ENCODE measurements at regions not wholly inside any gene's neighbourhood (a gene's known extent, or its start where the extent isn't known, plus 50 kb on each side); places are given as distances from the start of the nearest gene placed in this dataset.

- Histone ChIP-seq H3K27ac (no peak overlapping the region), H3K9me3 (no peaks in the 10 kb centered on the region), H3K4me1 (ENCODE audit: insufficient read depth) (peaks cover under 1% of the 10 kb centered on the region), H3K4me3 (no peak overlapping the region), H3K36me3 (no peaks in the 10 kb centered on the region), H3K27me3 (no peaks in the 10 kb centered on the region)
- intact Hi-C loops (cut with DNase I): loop anchor here in 2 of 4 donors (5.0 to 10.0 kb wide), 2 partner anchors 222 to 224 kb away; no protein-coding TSS in a partner anchor
- TF ChIP-seq POLR2A (IDR thresholded peaks at IDR 0.05) (no peak), EP300 (IDR thresholded peaks at IDR 0.05) (no peak)
- TF ChIP-seq, protein P1, sequence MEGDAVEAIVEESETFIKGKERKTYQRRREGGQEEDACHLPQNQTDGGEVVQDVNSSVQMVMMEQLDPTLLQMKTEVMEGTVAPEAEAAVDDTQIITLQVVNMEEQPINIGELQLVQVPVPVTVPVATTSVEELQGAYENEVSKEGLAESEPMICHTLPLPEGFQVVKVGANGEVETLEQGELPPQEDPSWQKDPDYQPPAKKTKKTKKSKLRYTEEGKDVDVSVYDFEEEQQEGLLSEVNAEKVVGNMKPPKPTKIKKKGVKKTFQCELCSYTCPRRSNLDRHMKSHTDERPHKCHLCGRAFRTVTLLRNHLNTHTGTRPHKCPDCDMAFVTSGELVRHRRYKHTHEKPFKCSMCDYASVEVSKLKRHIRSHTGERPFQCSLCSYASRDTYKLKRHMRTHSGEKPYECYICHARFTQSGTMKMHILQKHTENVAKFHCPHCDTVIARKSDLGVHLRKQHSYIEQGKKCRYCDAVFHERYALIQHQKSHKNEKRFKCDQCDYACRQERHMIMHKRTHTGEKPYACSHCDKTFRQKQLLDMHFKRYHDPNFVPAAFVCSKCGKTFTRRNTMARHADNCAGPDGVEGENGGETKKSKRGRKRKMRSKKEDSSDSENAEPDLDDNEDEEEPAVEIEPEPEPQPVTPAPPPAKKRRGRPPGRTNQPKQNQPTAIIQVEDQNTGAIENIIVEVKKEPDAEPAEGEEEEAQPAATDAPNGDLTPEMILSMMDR (IDR thresholded peaks at IDR 0.05): no peak
- DNase-seq: no peak
- WGBS, 3 donors: 95 to 97% (median 97%) methylated on average over 1 of the region's 1 CpG
Measured at GRCh38 chr2:174686430-174686829, 77.8 kb downstream of the CHRNA1 start.

- intact Hi-C loops (cut with DNase I): loop anchor here in 1 of 4 donors (10.0 kb wide), 1 partner anchor 219 kb away; no protein-coding TSS in a partner anchor
- H3K4me1 ChIP-seq (ENCODE audit: insufficient read depth): peaks cover 1% of the 10 kb centered on the region
- no peaks in the 10 kb centered on the region for H3K27me3 ChIP-seq
- DNase-seq: peak in 1 of 5 donors; percentile 22
- TF ChIP-seq POLR2A (IDR thresholded peaks at IDR 0.05) (no peak), EP300 (IDR thresholded peaks at IDR 0.05) (no peak)
- TF ChIP-seq, protein P1 (IDR thresholded peaks at IDR 0.05): no peak
- no peaks in the 10 kb centered on the region for H3K9me3 ChIP-seq
- WGBS, 3 donors: 1 to 5% (median 2%) methylated on average over 10 of the region's 10 CpGs
- peak overlapping the region in 1 of 2 donors; percentile 72 for H3K27ac ChIP-seq
- peak overlapping the region; percentile 85 for H3K4me3 ChIP-seq
- no peaks in the 10 kb centered on the region for H3K36me3 ChIP-seq
Measured at GRCh38 chr2:174683392-174683759, 80.9 kb downstream of the CHRNA1 start.

DNA sequence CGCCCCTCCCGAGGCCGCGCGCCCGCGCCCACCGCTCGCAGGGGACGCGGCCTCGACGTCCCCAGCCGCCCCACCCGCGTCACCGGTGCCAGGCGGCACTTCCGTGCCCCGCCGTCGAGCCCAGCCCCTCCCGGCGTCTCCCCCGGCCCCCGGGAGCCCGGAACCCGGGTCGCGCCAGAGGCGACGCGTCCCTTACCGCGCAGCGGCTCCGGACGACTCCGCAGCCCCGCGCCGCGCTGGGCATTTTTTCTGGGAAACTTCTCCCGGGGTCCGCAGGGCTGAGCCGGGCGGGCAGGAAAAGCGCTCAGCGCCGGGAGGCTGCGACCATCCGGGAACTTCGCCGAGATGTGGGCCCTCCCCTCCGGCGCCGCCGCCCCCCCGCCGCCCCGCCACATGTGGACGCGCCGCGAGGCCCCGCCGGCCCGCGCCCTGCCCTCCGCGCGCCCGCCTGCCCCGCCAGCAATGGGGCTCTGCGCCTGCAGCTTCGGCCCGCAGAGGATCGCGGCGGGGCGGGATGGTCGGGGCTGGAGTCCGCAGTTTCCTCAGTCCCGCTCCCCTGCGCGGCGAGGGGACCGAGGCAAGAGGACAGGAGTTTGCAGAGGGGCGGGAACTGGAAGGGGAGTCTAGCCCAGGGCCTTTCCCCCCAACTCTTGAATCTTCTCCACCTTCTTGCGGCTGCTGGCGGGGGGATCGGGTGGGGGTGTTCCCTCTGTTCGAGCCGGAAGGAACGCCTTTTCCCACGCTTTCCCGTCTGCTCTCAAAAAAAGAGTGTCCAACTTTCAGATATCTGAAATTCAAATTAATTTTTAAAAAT lies 81.5 kb downstream of the CHRNA1 start:
- Histone ChIP-seq H3K36me3 (no peaks in the 10 kb centered on the region), H3K4me3 (peak overlapping the region; percentile 85), H3K9me3 (no peaks in the 10 kb centered on the region), H3K27ac (peak overlapping the region; percentile 53 to 72), H3K27me3 (no peaks in the 10 kb centered on the region), H3K4me1 (ENCODE audit: insufficient read depth) (peaks cover 1% of the 10 kb centered on the region)
- DNase-seq: peak; percentile 69 to 83 (median 77)
- TF ChIP-seq POLR2A (IDR thresholded peaks at IDR 0.05) (no peak), EP300 (IDR thresholded peaks at IDR 0.05) (no peak)
- TF ChIP-seq, protein P1 (IDR thresholded peaks at IDR 0.05): no peak
- WGBS, 3 donors: 0 to 2% (median 1%) methylated on average over 16 to 97 of the region's 97 CpGs
- intact Hi-C loops (cut with DNase I): loop anchor here in 1 of 4 donors (10.0 kb wide), 1 partner anchor 218 kb away; no protein-coding TSS in a partner anchor

DNA sequence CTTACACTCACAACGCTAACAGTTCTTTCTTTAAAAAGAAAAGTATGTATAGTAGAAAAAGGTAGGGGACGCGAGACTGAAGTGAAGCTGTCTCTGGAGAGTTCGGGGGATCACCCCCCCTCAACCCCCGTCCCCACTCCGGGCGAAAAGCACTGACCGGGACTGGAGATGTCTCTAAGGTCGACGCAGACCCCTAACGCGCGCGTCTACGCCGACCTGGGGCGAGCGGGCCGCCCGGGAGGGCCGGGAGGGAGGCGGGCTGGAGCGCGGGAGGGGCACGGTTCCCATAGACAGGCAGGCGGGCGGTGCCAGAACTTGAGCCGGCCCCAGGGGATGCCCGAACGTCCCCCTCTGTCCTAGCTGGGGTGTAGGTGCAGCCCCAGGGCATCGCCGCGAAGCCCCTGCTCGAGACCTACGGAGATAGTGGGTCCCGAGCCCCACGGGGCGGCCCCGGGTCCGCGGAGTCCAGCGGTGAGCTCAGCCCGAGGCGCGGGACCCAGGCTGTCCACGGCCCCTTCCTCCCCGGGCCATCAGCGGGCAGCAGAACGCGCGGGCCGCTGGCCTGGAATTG lies 82.2 kb downstream of the CHRNA1 start:
- WGBS, 3 donors: 0 to 2% (median 1%) methylated on average over 27 to 52 of the region's 52 CpGs
- no peaks in the 10 kb centered on the region for H3K9me3 ChIP-seq
- TF ChIP-seq, protein P1 (IDR thresholded peaks at IDR 0.05): no peak
- no peak for TF ChIP-seq POLR2A (IDR thresholded peaks at IDR 0.05)
- no peak for TF ChIP-seq EP300 (IDR thresholded peaks at IDR 0.05)
- H3K36me3 ChIP-seq: no peaks in the 10 kb centered on the region
- intact Hi-C loops (cut with DNase I): loop anchor here in 1 of 4 donors (10.0 kb wide), 1 partner anchor 217 kb away; no protein-coding TSS in a partner anchor
- H3K4me3 ChIP-seq: peak overlapping the region; percentile 85
- no peaks in the 10 kb centered on the region for H3K27me3 ChIP-seq
- peaks cover 1% of the 10 kb centered on the region for H3K4me1 ChIP-seq (ENCODE audit: insufficient read depth)
- DNase-seq: peak; percentile 31 to 66 (median 42)
- H3K27ac ChIP-seq: peak overlapping the region; percentile 53 to 72
